Ectodermal cell (in vitro differentiated cells): ENCODE measurements at regions not wholly inside any gene's neighbourhood (a gene's known extent, or its start where the extent isn't known, plus 50 kb on each side); places are given as distances from the start of the nearest gene placed in this dataset.

Source experiments
- H3K27ac ChIP-seq: 2 replicates; pipeline ENCODE4 v1.7.0; 2013; ENCODE audit warnings: mild to moderate bottlenecking, low read depth, low read length; ENCODE audit not compliant: insufficient read depth, poor library complexity, severe bottlenecking
- H3K27me3 ChIP-seq: 2 replicates; pipeline ENCODE4 v1.7.0; 2013; ENCODE audit warnings: mild to moderate bottlenecking, low read length; ENCODE audit not compliant: insufficient read depth, control insufficient read depth, poor library complexity, severe bottlenecking
- H3K36me3 ChIP-seq: one replicate; pipeline ENCODE4 v1.7.0; 2013; ENCODE audit warnings: low read length; ENCODE audit not compliant: control insufficient read depth, insufficient read depth
- H3K4me1 ChIP-seq: one replicate; pipeline ENCODE4 v1.7.0; 2013; ENCODE audit warnings: low read length; ENCODE audit not compliant: control insufficient read depth, insufficient read depth
- H3K4me3 ChIP-seq: 2 replicates; pipeline ENCODE4 v1.7.0; 2013; ENCODE audit warnings: low read depth, low read length, control low read depth; ENCODE audit not compliant: insufficient read depth
- H3K9me3 ChIP-seq: 2 replicates; pipeline ENCODE4 v1.7.0; 2013; ENCODE audit warnings: mild to moderate bottlenecking, low read length, moderate library complexity; ENCODE audit not compliant: control insufficient read depth
- WGBS, 2 experiments: methylation state at CpG; one replicate each; pipeline ENCODE4 v1.1.7; 2013; ENCODE audit warnings: missing lambda C conversion rate in 2 of 2; 5-methylcytosine and 5-hydroxymethylcytosine counted together

- H3K4me1 ChIP-seq = peaks cover 44% of the 10 kb centered on the region
- no peaks in the 10 kb centered on the region for H3K27me3 ChIP-seq
- no peaks in the 10 kb centered on the region for H3K9me3 ChIP-seq
- H3K36me3 ChIP-seq = no peaks in the 10 kb centered on the region
- H3K4me3 ChIP-seq = no peak overlapping the region
- H3K27ac ChIP-seq = no peak overlapping the region
- 90 to 92% methylated on average over 8 of the region's 8 CpGs for WGBS, 2 experiments
These were observed 165.1 kb upstream of the AFDN start for GRCh38 chr6:167661552-167662044.

GRCh38 chr6:167662075-167662880 lies 164.4 kb upstream of the AFDN start:
- no peak overlapping the region for H3K4me3 ChIP-seq
- no peaks in the 10 kb centered on the region for H3K9me3 ChIP-seq
- H3K36me3 ChIP-seq = no peaks in the 10 kb centered on the region
- no peaks in the 10 kb centered on the region for H3K27me3 ChIP-seq
- peaks cover 48% of the 10 kb centered on the region for H3K4me1 ChIP-seq
- H3K27ac ChIP-seq = no peak overlapping the region
- 95% methylated on average over 39 of the region's 39 CpGs for WGBS, 2 experiments

GRCh38 chr6:167662881-167663205 lies 163.9 kb upstream of the AFDN start:
- WGBS, 2 experiments = 90% methylated on average over 14 of the region's 14 CpGs
- Histone ChIP-seq H3K36me3 (no peaks in the 10 kb centered on the region), H3K9me3 (no peaks in the 10 kb centered on the region), H3K27ac (no peak overlapping the region), H3K27me3 (no peaks in the 10 kb centered on the region), H3K4me1 (peaks cover 53% of the 10 kb centered on the region), H3K4me3 (no peak overlapping the region)

- Histone ChIP-seq H3K27me3 (no peaks in the 10 kb centered on the region), H3K4me3 (no peak overlapping the region), H3K36me3 (no peaks in the 10 kb centered on the region), H3K4me1 (peaks cover 57% of the 10 kb centered on the region), H3K9me3 (no peaks in the 10 kb centered on the region), H3K27ac (no peak overlapping the region)
- 66 to 75% methylated on average over 4 of the region's 4 CpGs for WGBS, 2 experiments
These were observed 163.4 kb upstream of the AFDN start for GRCh38 chr6:167663316-167663715.

GRCh38 chr6:167663784-167664443 lies 162.8 kb upstream of the AFDN start:
- no peaks in the 10 kb centered on the region for H3K9me3 ChIP-seq
- no peak overlapping the region for H3K4me3 ChIP-seq
- H3K36me3 ChIP-seq = no peaks in the 10 kb centered on the region
- no peak overlapping the region for H3K27ac ChIP-seq
- H3K4me1 ChIP-seq = peaks cover 60% of the 10 kb centered on the region
- no peaks in the 10 kb centered on the region for H3K27me3 ChIP-seq
- WGBS, 2 experiments = 88% methylated on average over 24 of the region's 24 CpGs

GRCh38 chr6:167664678-167665660 lies 161.7 kb upstream of the AFDN start:
- H3K27ac ChIP-seq = no peak overlapping the region
- no peaks in the 10 kb centered on the region for H3K9me3 ChIP-seq
- H3K4me3 ChIP-seq = no peak overlapping the region
- 90 to 91% methylated on average over 15 of the region's 15 CpGs for WGBS, 2 experiments
- peaks cover 58% of the 10 kb centered on the region for H3K4me1 ChIP-seq
- H3K27me3 ChIP-seq = no peaks in the 10 kb centered on the region
- no peaks in the 10 kb centered on the region for H3K36me3 ChIP-seq

GRCh38 chr6:167665698-167666330 lies 160.9 kb upstream of the AFDN start:
- no peak overlapping the region for H3K4me3 ChIP-seq
- 90 to 92% methylated on average over 19 of the region's 19 CpGs for WGBS, 2 experiments
- H3K36me3 ChIP-seq = no peaks in the 10 kb centered on the region
- no peak overlapping the region for H3K27ac ChIP-seq
- no peaks in the 10 kb centered on the region for H3K27me3 ChIP-seq
- peaks cover 52% of the 10 kb centered on the region for H3K4me1 ChIP-seq
- H3K9me3 ChIP-seq = no peaks in the 10 kb centered on the region

- Histone ChIP-seq H3K4me3 (no peak overlapping the region), H3K36me3 (no peaks in the 10 kb centered on the region), H3K9me3 (no peaks in the 10 kb centered on the region), H3K27me3 (no peaks in the 10 kb centered on the region), H3K27ac (no peak overlapping the region), H3K4me1 (peaks cover 44% of the 10 kb centered on the region)
- 81 to 82% methylated on average over 20 of the region's 20 CpGs for WGBS, 2 experiments
These were observed 160.0 kb upstream of the AFDN start for GRCh38 chr6:167666571-167667203.

GRCh38 chr6:167667204-167668018 lies 159.3 kb upstream of the AFDN start:
- WGBS, 2 experiments = 93 to 94% methylated on average over 23 of the region's 23 CpGs
- H3K36me3 ChIP-seq = no peaks in the 10 kb centered on the region
- H3K27ac ChIP-seq = peak overlapping the region; percentile 66
- no peaks in the 10 kb centered on the region for H3K27me3 ChIP-seq
- H3K4me3 ChIP-seq = no peak overlapping the region
- H3K4me1 ChIP-seq = peaks cover 42% of the 10 kb centered on the region
- H3K9me3 ChIP-seq = no peaks in the 10 kb centered on the region
